ENCODE measurements at regions not wholly inside any gene's neighbourhood (a gene's known extent, or its start where the extent isn't known, plus 50 kb on each side); places are given as distances from the start of the nearest gene placed in this dataset.
"Not testable (repeated sequence)": the region's sequence is repeated elsewhere in the genome, so short reads cannot be mapped to it uniquely, and the experiment has no call there.

- ChIA-PET CTCF (interaction anchor here (2.0 to 2.1 kb wide), 2 partner anchors 298 to 448 kb away, joined by 4 to 5 read pairs; no protein-coding TSS in a partner anchor), POLR2A (no interaction called here)
- H3K9me3 ChIP-seq = no peaks in the 10 kb centered on the region
- ATAC-seq = no peak
- DNase-seq (ENCODE audit: low read depth in 1 of 2, low spot score in 1 of 2) = no peak
- no peak for FAIRE-seq
- TF ChIP-seq CHD2 (IDR thresholded peaks at IDR 0.05; ENCODE audit: low read length, partially characterized antibody) = no peak
- TF ChIP-seq ZNF302 (CRISPR knock-in tag; IDR thresholded peaks at IDR 0.05) = no peak
- no peak for TF ChIP-seq E2F6 (IDR thresholded peaks at IDR 0.05; ENCODE audit: borderline replicate concordance, low read depth)
- no peak for TF ChIP-seq ZC3H11A (IDR thresholded peaks at IDR 0.05)
- TF ChIP-seq CEBPB (IDR thresholded peaks at IDR 0.05) = no peak
- no peak for TF ChIP-seq MAX (IDR thresholded peaks at IDR 0.05)
- no peak for TF ChIP-seq PBX3 (IDR thresholded peaks at IDR 0.05)
- TF ChIP-seq MAFK (IDR thresholded peaks at IDR 0.05; ENCODE audit: partially characterized antibody) = no peak
- no peak for TF ChIP-seq MYC (IDR thresholded peaks at IDR 0.05; ENCODE audit: borderline replicate concordance, low read length)
- no peak for TF ChIP-seq BCL3 (IDR thresholded peaks at IDR 0.05)
- TF ChIP-seq EHMT2 (IDR thresholded peaks at IDR 0.05; ENCODE audit: low read depth) = no peak
- TF ChIP-seq SMC3 (IDR thresholded peaks at IDR 0.05) = no peak
- no peak for TF ChIP-seq RAD21 (conservative IDR thresholded peaks at IDR 0.05 in 1 of 2, IDR thresholded peaks at IDR 0.05 in 1 of 2)
- TF ChIP-seq RARB (CRISPR knock-in tag; IDR thresholded peaks at IDR 0.05) = no peak
- TF ChIP-seq CHD4 (IDR thresholded peaks at IDR 0.05; ENCODE audit: borderline replicate concordance) = no peak
- TF ChIP-seq GATA3 (IDR thresholded peaks at IDR 0.05; ENCODE audit: borderline replicate concordance) = no peak
- TF ChIP-seq POLR2AphosphoS2 (conservative IDR thresholded peaks at IDR 0.05; ENCODE audit: low read length) = no peak
- TF ChIP-seq SREBF2 (IDR thresholded peaks at IDR 0.05) = no peak
- no peak for TF ChIP-seq ZFP36 (IDR thresholded peaks at IDR 0.05; ENCODE audit: borderline replicate concordance, partially characterized antibody)
- no peak for TF ChIP-seq BHLHE40 (IDR thresholded peaks at IDR 0.05; ENCODE audit: low read depth, low read length)
- 0 out of 3 replicates have a peak, but pooled peaks cover 4% of the 10 kb centered on the region for H3K4me1 ChIP-seq
- WGBS (ENCODE audit: missing lambda C conversion rate) = 73% methylated on average over 2 of the region's 2 CpGs
- no peak overlapping the region for H3K4me3 ChIP-seq
- no peak overlapping the region for H3K27ac ChIP-seq
- H3K4me2 ChIP-seq = no peak overlapping the region
Measured at GRCh38 chr1:169051171-169051570, 55.3 kb upstream of the ATP1B1 start.

GRCh38 chr1:169052171-169052570, 54.3 kb upstream of the ATP1B1 start:
- ATAC-seq; DNase-seq (ENCODE audit: low read depth in 1 of 2, low spot score in 1 of 2); H3K4me2 ChIP-seq; H3K4me3 ChIP-seq; H3K27ac ChIP-seq; H3K9me3 ChIP-seq; POLR2A ChIA-PET; FAIRE-seq; H3K4me1 ChIP-seq: not testable (repeated sequence)
- WGBS (ENCODE audit: missing lambda C conversion rate) = 88% methylated on average over 5 of the region's 5 CpGs
- CTCF ChIA-PET = interaction anchor here (2.0 to 2.1 kb wide), 2 partner anchors 297 to 449 kb away, joined by 4 to 5 read pairs; no protein-coding TSS in a partner anchor

GRCh38 chr1:169052727-169053126, 53.8 kb upstream of the ATP1B1 start:
- POLR2A ChIA-PET = no interaction called here
- no peak overlapping the region for H3K27ac ChIP-seq
- no peak overlapping the region for H3K4me2 ChIP-seq
- no peak for ATAC-seq
- TF ChIP-seq MAZ (IDR thresholded peaks at IDR 0.05; ENCODE audit: borderline replicate concordance, low read depth, low read length) (no peak), MAFK (IDR thresholded peaks at IDR 0.05; ENCODE audit: partially characterized antibody) (peak; percentile 1)
- DNase-seq (ENCODE audit: low read depth in 1 of 2, low spot score in 1 of 2) = no peak
- 0 out of 3 replicates have a peak, but pooled peaks cover 4% of the 10 kb centered on the region for H3K4me1 ChIP-seq
- 41% methylated on average over 1 of the region's 1 CpG for WGBS (ENCODE audit: missing lambda C conversion rate)
- CTCF ChIA-PET = interaction anchor here (2.0 kb wide), 1 partner anchor 450 kb away, joined by 4 read pairs; no protein-coding TSS in a partner anchor
- no peak overlapping the region for H3K4me3 ChIP-seq
- no peak for FAIRE-seq
- H3K9me3 ChIP-seq = no peaks in the 10 kb centered on the region
